AG09319 (cell line): ENCODE measurements at regions not wholly inside any gene's neighbourhood (a gene's known extent, or its start where the extent isn't known, plus 50 kb on each side); places are given as distances from the start of the nearest gene placed in this dataset.
"Not testable (repeated sequence)": the region's sequence is repeated elsewhere in the genome, so short reads cannot be mapped to it uniquely, and the experiment has no call there.

Source experiments
- DNase-seq: peaks from one replicate; pipeline ENCODE4 v3.0.0-alpha.2; 2010; ENCODE audit warnings: low read depth; ENCODE audit errors: extremely low read depth
- CTCF ChIP-seq: IDR thresholded peaks from 2 replicates; pipeline ENCODE4 v1.5.1; 2011; ENCODE audit warnings: low read depth, mild to moderate bottlenecking, inconsistent platforms, low read length, moderate library complexity

DNA sequence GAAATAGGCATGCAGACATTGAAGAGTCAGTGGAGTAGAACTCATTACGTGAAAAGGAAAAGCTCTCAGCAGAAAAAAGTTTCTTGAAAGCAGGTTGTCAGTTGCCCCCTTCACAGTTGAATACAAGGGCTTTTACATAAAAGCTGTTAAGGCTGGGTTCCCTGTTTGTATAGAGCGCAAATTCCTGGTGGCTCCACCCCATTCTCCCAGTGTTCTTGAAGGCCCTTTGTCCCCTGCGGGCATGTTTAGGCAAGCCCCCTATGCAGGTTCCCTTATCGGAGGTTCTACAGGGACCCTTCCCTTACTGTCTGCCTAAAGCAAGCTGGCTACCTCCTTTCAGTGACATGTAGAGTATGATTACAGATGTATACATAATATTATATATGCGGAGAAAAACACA is 497.2 kb upstream of the SYT4 start:
- TF ChIP-seq CTCF = no peak
- DNase-seq = no peak

DNA sequence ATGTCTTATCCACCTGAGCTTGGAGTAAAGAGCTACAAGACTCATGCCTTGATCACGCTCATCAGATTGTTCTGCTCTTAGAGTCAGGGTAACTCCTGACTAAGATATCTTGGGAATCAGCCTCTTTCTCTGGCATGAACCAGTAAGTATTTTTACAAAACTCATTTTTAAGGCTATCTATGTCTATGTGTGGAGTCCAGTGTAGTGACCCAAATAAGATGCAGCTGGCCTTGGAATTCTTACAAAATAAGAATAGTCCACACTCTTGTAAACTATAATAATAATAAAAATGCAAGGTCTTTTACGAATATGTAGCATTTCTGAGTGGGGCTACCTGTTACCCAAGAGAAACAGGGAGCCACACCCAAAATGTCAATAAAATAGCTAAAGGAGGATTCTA is 498.3 kb upstream of the SYT4 start:
- TF ChIP-seq CTCF = no peak
- DNase-seq = no peak

GRCh38 chr18:43776997-43777396 is 499.7 kb upstream of the SYT4 start:
- no peak for DNase-seq
- no peak for TF ChIP-seq CTCF

- no peak for DNase-seq
- TF ChIP-seq CTCF = no peak
Measured at GRCh38 chr18:43777636-43778304, 500.5 kb upstream of the SYT4 start.

- peak; percentile 11 for DNase-seq
- TF ChIP-seq CTCF = no peak
Measured at GRCh38 chr18:43780782-43781340, 503.6 kb upstream of the SYT4 start.

GRCh38 chr18:43785158-43785557 is 507.9 kb upstream of the SYT4 start:
- TF ChIP-seq CTCF = no peak
- DNase-seq = no peak

DNA sequence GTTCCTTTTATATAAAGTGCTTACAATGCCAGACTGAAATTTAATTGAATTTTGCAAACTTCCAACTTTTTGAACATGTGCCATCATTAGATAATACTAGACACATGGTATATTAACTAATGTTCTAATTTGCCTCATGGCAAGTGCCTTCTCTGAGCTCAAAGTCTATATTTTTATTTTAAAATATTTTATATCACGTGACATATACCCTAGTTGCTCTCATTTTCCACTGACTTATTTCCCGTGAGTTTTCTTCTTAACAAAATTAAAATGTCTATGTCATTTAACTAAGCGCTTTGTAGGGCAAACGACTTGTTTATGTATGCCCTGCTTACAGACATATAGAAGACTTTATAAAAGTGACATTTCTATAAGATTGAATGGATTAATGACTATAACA is 509.6 kb upstream of the SYT4 start:
- no peak for TF ChIP-seq CTCF
- DNase-seq = no peak

DNA sequence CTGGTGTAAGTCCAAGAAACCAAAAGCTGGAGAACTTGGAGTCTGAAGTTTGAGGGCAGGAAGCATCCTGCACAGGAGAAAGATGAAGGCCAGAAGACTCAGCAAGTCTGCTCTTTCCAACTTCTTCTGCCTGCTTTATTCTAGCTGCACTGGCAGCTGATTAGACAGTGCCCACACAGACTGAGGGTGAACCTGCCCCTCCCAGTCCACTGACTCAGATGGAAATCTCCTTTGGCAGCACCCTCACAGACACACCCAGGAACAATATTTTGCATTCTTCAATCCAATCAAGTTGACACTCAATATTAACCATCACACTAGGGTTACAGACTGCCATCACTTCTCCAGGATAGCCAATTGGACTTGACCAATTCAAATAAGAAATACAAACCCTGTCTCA is 510.4 kb upstream of the SYT4 start:
- DNase-seq = not testable (repeated sequence)
